Chondrocyte (in vitro differentiated cells): ENCODE measurements at regions not wholly inside any gene's neighbourhood (a gene's known extent, or its start where the extent isn't known, plus 50 kb on each side); places are given as distances from the start of the nearest gene placed in this dataset.

Experiments
- DNase-seq: peaks from one replicate; pipeline ENCODE4 v3.0.0; 2021; ENCODE audit warnings: mixed read lengths, low spot score
- H3K27ac Mint-ChIP-seq: one replicate; pipeline ENCODE4 v1.8.0; 2021; ENCODE audit warnings: mild to moderate bottlenecking, moderate library complexity, mixed read lengths; ENCODE audit not compliant: unreplicated experiment
- H3K27me3 Mint-ChIP-seq: 2 replicates; pipeline ENCODE4 v1.8.0; 2021; ENCODE audit warnings: low read depth, mixed read lengths
- H3K36me3 Mint-ChIP-seq: 2 replicates; pipeline ENCODE4 v1.8.0; 2021; ENCODE audit warnings: low read depth, mixed read lengths
- H3K4me1 Mint-ChIP-seq: 2 replicates; pipeline ENCODE4 v1.8.0; 2021; ENCODE audit warnings: low read depth, mild to moderate bottlenecking, mixed read lengths
- H3K4me3 Mint-ChIP-seq: one replicate; pipeline ENCODE4 v1.8.0; 2021; ENCODE audit warnings: mild to moderate bottlenecking, moderate library complexity, mixed read lengths; ENCODE audit not compliant: unreplicated experiment
- H3K9me3 Mint-ChIP-seq: 2 replicates; pipeline ENCODE4 v1.8.0; 2021; ENCODE audit warnings: low read depth, mixed read lengths
- CTCF ChIP-seq: fragments of 200-600 bp; sonication (generic); IDR thresholded peaks from 2 replicates; pipeline ENCODE4 v1.5.0; 2021; ENCODE audit warnings: antibody characterized with exemption, mild to moderate bottlenecking, moderate library complexity

DNA sequence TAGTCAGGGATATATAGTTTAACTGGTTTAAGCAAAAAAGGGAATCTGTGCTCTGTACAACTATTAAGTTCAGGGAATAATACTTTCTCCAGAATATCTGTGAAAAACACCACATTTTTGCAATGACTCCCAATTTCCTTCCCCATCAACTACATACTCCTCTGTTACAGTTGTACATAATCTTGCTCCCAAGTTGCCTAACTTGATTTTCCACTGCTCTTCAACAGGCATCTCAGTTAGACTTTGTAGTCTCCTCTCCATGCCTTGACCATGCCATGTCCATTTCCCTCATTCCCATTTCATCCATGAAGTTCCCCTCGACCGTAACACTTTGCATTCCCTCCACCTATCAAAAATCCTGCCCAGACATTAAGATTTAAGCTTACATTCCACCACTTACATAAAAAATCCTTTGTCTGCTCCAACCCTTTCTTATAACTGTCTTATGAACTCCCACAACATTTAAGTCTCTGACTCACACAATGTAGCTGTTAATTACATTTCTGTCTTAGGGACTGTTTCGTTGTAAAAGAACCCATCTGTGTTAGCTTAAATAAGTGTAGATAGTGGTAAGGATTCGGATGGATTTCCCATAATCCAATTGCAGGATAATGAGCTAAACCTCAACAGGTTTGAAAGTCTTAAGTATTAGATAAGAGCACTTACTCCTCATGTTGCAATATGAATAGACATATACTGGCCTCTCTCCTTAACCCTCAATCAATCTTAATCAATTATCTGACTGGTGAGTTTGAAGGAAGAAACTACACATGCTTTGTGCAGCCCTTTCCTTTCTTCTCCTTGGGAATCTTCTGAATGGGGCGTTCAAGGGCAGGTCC is 156.5 kb downstream of the PAWR start:
- no peak for DNase-seq
- Mint-ChIP-seq H3K4me3 (no peak overlapping the region), H3K9me3 (no peaks in the 10 kb centered on the region), H3K36me3 (peaks cover 1% of the 10 kb centered on the region), H3K27me3 (no peaks in the 10 kb centered on the region), H3K4me1 (peaks cover 24% of the 10 kb centered on the region), H3K27ac (no peak overlapping the region)
- no peak for TF ChIP-seq CTCF

- TF ChIP-seq CTCF, result no peak
- DNase-seq, result no peak
- H3K36me3 Mint-ChIP-seq, result peaks cover 1% of the 10 kb centered on the region
- H3K27me3 Mint-ChIP-seq, result no peaks in the 10 kb centered on the region
- H3K27ac Mint-ChIP-seq, result peak overlapping the region; percentile 1
- peaks cover 28% of the 10 kb centered on the region for H3K4me1 Mint-ChIP-seq
- no peaks in the 10 kb centered on the region for H3K9me3 Mint-ChIP-seq
- H3K4me3 Mint-ChIP-seq, result no peak overlapping the region
Measured at GRCh38 chr12:79532907-79533288, 157.9 kb downstream of the PAWR start.

- no peaks in the 10 kb centered on the region for H3K36me3 Mint-ChIP-seq
- H3K27ac Mint-ChIP-seq, result no peak overlapping the region
- H3K4me1 Mint-ChIP-seq, result peaks cover 38% of the 10 kb centered on the region
- no peaks in the 10 kb centered on the region for H3K27me3 Mint-ChIP-seq
- no peaks in the 10 kb centered on the region for H3K9me3 Mint-ChIP-seq
- DNase-seq, result no peak
- H3K4me3 Mint-ChIP-seq, result no peak overlapping the region
- TF ChIP-seq CTCF, result no peak
Measured at GRCh38 chr12:79531518-79531917, 159.2 kb downstream of the PAWR start.

DNA sequence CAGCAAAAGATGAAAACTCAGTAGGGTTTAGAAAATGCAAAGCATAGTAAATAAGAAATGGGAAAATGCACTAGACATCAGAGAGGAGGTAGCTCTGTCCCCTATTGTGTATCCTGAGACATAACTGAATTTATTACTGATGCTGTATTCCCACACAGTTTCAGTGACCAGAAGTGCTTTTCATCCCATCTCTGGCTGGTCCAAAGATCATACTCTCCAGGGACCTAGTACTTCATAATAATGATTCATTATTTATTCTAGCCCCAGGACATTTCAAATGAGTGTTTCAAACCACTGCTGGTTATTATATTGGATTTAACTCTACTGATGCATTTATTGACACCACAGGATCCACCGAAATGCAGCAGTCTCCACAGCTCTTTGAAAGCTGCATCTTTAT is 163.3 kb downstream of the PAWR start:
- H3K4me3 Mint-ChIP-seq, result no peak overlapping the region
- H3K27ac Mint-ChIP-seq, result no peak overlapping the region
- no peaks in the 10 kb centered on the region for H3K27me3 Mint-ChIP-seq

GRCh38 chr12:79525357-79525756 is 165.4 kb downstream of the PAWR start:
- Mint-ChIP-seq H3K9me3 (no peaks in the 10 kb centered on the region), H3K36me3 (no peaks in the 10 kb centered on the region), H3K4me3 (no peak overlapping the region), H3K27me3 (no peaks in the 10 kb centered on the region), H3K27ac (no peak overlapping the region), H3K4me1 (peaks cover 33% of the 10 kb centered on the region)
- DNase-seq, result no peak
- TF ChIP-seq CTCF, result no peak

More for the DNA sequence above, 163.3 kb downstream of the PAWR start:
- DNase-seq, result no peak
- no peak for TF ChIP-seq CTCF
- no peaks in the 10 kb centered on the region for H3K36me3 Mint-ChIP-seq
- H3K4me1 Mint-ChIP-seq, result peaks cover 39% of the 10 kb centered on the region
- H3K9me3 Mint-ChIP-seq, result no peaks in the 10 kb centered on the region
